HepG2 (cell line): ENCODE measurements at regions not wholly inside any gene's neighbourhood (a gene's known extent, or its start where the extent isn't known, plus 50 kb on each side); places are given as distances from the start of the nearest gene placed in this dataset.

ENCODE experiments used
- ATAC-seq: fragments of 200-7000 bp; cut with Tn5 transposase; 3 replicates; pipeline ENCODE4 v1.9.1; 2020; ENCODE audit warnings: mild to moderate bottlenecking, moderate library complexity
- BruUV-seq: library from RNA; stranded (reverse); fragments of 400-500 nt; replicated peaks from 2 replicates; lab custom pipeline; 2021; lab: Mats Ljungman, UMichigan
- CTCF ChIA-PET: fragments of 300-600 bp; formaldehyde crosslinking; extraction: SDS; loops from one replicate; lab custom pipeline; 2021; ENCODE audit warnings: low total read pairs, inconsistent platforms, low intra/inter-chr PET ratio; lab: Yijun Ruan, JAX
- POLR2A ChIA-PET: fragments of 350-600 bp; sonication (Branson Sonifier 250); formaldehyde crosslinking; loops from one replicate; lab custom pipeline; 2020; ENCODE audit warnings: antibody characterized with exemption, inconsistent platforms; lab: Yijun Ruan, JAX
- DNase-seq: peaks from one replicate; pipeline ENCODE4 v3.0.0-alpha.2; 2015; ENCODE audit warnings: low spot score
- FAIRE-seq: peaks from 3 replicates; lab custom pipeline; 2011; peaks lifted over from hg19 to GRCh38; lab: Jason Lieb, UNC
- H2AFZ ChIP-seq: one replicate; pipeline ENCODE4 v1.6.1; 2011; ENCODE audit warnings: low read length, inconsistent platforms
- H3K27ac ChIP-seq: fragments of 300-600 bp; 3 replicates; pipeline ENCODE4 v1.8.0; 2011; ENCODE audit warnings: mixed run types, mild to moderate bottlenecking, mixed read lengths, low read length, inconsistent platforms; ENCODE audit not compliant: insufficient read depth; ENCODE audit errors: extremely low read length
- H3K27me3 ChIP-seq, 2 experiments: fragments of 200-600 bp in 1 of 2; 2 replicates in 1 of 2; 3 replicates in 1 of 2; pipeline versions ENCODE4 v1.6.0 to v1.8.0; 2011; ENCODE audit warnings: low read length in 2 of 2, mild to moderate bottlenecking in 2 of 2, moderate library complexity in 2 of 2, inconsistent platforms in 1 of 2; ENCODE audit not compliant: insufficient read depth in 2 of 2, control insufficient read depth in 1 of 2
- H3K36me3 ChIP-seq, 2 experiments: fragments of 200-600 bp in 1 of 2; replicated peaks in 1 of 2; 2 replicates in 1 of 2; 3 replicates in 1 of 2; pipeline versions ENCODE4 v1.5.1 to v1.8.0; 2011; ENCODE audit warnings: low read length in 2 of 2, inconsistent platforms in 1 of 2; ENCODE audit not compliant: insufficient read depth in 2 of 2, control insufficient read depth in 1 of 2
- H3K4me1 ChIP-seq: 2 replicates; pipeline ENCODE4 v1.5.1; 2012; ENCODE audit warnings: low read length, inconsistent platforms; ENCODE audit not compliant: insufficient read depth
- H3K4me2 ChIP-seq: 2 replicates; pipeline ENCODE4 v1.6.0; 2011; ENCODE audit warnings: low read depth, low read length, inconsistent platforms
- H3K4me3 ChIP-seq, 3 experiments: fragments of 200-600 bp in 1 of 3; sonication (generic), shearing (Covaris generic) in 1 of 3; replicated peaks in 1 of 3; 2 replicates each; pipeline ENCODE4 v1.5.1; 2011 to 2016; ENCODE audit warnings: low read length in 3 of 3, inconsistent platforms in 2 of 3, low read depth in 2 of 3, mild to moderate bottlenecking in 2 of 3, control low read depth in 1 of 3, mixed read lengths in 1 of 3; ENCODE audit not compliant: insufficient read depth in 1 of 3
- H3K79me2 ChIP-seq: one replicate; pipeline ENCODE4 v1.6.1; 2011; ENCODE audit warnings: low read length, inconsistent platforms; ENCODE audit not compliant: insufficient read depth
- H3K9ac ChIP-seq: 2 replicates; pipeline ENCODE4 v1.6.0; 2011; ENCODE audit warnings: mild to moderate bottlenecking, low read depth, low read length, inconsistent platforms; ENCODE audit not compliant: insufficient read depth
- H3K9me3 ChIP-seq: 2 replicates; pipeline ENCODE4 v1.5.1; 2012; ENCODE audit warnings: mild to moderate bottlenecking, low read length
- H4K20me1 ChIP-seq: 2 replicates; pipeline ENCODE4 v1.6.0; 2011; ENCODE audit warnings: inconsistent platforms, mild to moderate bottlenecking, low read length, moderate library complexity; ENCODE audit not compliant: insufficient read depth
- CC2D1A ChIP-seq: sonication (generic); formaldehyde crosslinking; IDR thresholded peaks from 2 replicates; pipeline ENCODE4 v1.8.1; 2023; ENCODE audit warnings: mild to moderate bottlenecking, missing genetic modification reagents
- FOXM1 ChIP-seq: sonication (generic); formaldehyde crosslinking; IDR thresholded peaks from 2 replicates; pipeline ENCODE4 v1.5.0; 2020; ENCODE audit warnings: missing genetic modification reagents
- NFIB ChIP-seq: sonication (generic); formaldehyde crosslinking; IDR thresholded peaks from 2 replicates; pipeline ENCODE4 v1.9.0; 2021; ENCODE audit warnings: missing genetic modification reagents, mild to moderate bottlenecking, borderline replicate concordance
- POGK ChIP-seq: sonication (generic); formaldehyde crosslinking; conservative IDR thresholded peaks from 2 replicates; pipeline ENCODE4 v1.8.0; 2022; ENCODE audit warnings: mild to moderate bottlenecking, moderate library complexity, missing genetic modification reagents
- PRDM4 ChIP-seq: sonication (generic); formaldehyde crosslinking; IDR thresholded peaks from 2 replicates; pipeline ENCODE4 v1.9.0; 2021; ENCODE audit warnings: missing genetic modification reagents, borderline replicate concordance
- SMAD9 ChIP-seq: sonication (generic); formaldehyde crosslinking; IDR thresholded peaks from 2 replicates; pipeline ENCODE4 v1.5.1; 2020; ENCODE audit warnings: mild to moderate bottlenecking, missing genetic modification reagents
- SSRP1 ChIP-seq: IDR thresholded peaks from 2 replicates; pipeline ENCODE4 v1.6.1; 2016; ENCODE audit warnings: control low read depth
- ZMYM2 ChIP-seq: sonication (generic); formaldehyde crosslinking; IDR thresholded peaks from 2 replicates; pipeline ENCODE4 v1.8.0; 2022; ENCODE audit warnings: mild to moderate bottlenecking, missing genetic modification reagents
- ZNF143 ChIP-seq: sonication (generic); formaldehyde crosslinking; IDR thresholded peaks from 2 replicates; pipeline ENCODE4 v1.4.0; 2020; ENCODE audit warnings: missing genetic modification reagents
- ZNF33A ChIP-seq: sonication (generic); formaldehyde crosslinking; IDR thresholded peaks from 2 replicates; pipeline ENCODE4 v1.5.1; 2020; ENCODE audit warnings: missing genetic modification reagents, mild to moderate bottlenecking, moderate library complexity, borderline replicate concordance
- WGBS: methylation state at CpG from one replicate; pipeline ENCODE4 v1.1.6; 2017; ENCODE audit warnings: low lambda C conversion rate; 5-methylcytosine and 5-hydroxymethylcytosine counted together
- in situ Hi-C: cut with HindIII; loops from 2 replicates; pipeline ENCODE4 v1.10.0; 2017; ENCODE audit warnings: low pct_unique_long_range_greater_than_20kb; ENCODE audit not compliant: extremely low pct_ligation_motif_present
- intact Hi-C: fragments of 100-400 bp; cut with micrococcal nuclease; formaldehyde crosslinking; loops from one replicate; pipeline ENCODE4 v1.10.0; 2022; ENCODE audit not compliant: unreplicated experiment

DNA sequence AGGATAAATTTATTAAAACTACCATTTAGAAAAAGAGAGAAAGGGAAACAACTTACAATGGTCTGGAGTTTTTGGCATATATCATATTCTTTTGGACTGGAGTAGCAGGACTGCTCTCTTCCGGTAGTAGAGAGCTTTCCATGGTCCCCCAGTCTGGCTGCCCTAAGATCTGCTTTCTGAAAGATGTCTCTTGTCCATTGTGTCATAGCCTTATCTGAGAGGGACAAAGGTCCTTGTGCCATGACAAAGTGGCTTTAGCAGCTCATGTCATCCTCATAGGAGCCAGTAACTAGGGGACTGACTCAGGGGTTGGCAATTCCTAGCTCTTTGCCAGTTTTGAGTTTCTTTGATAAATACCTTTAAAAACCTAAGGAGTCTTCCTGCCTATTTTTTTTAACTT is 505.5 kb upstream of the ZEB2 start:
- 32% methylated on average over 1 of the region's 1 CpG for WGBS
- ChIA-PET POLR2A (no interaction called here), CTCF (no interaction called here)
- no peak overlapping the region for H3K4me2 ChIP-seq
- no peak for ATAC-seq
- no peaks in the 10 kb centered on the region for H3K9me3 ChIP-seq
- no peaks in the 10 kb centered on the region for H3K27me3 ChIP-seq
- intact Hi-C loops (no loop called here), in situ Hi-C loops (no loop called here)
- no peak overlapping the region for H3K9ac ChIP-seq
- H3K4me3 ChIP-seq: no peak overlapping the region
- no peak for TF ChIP-seq POGK (CRISPR knock-in tag)
- TF ChIP-seq SSRP1 (CRISPR knock-in tag): no peak
- TF ChIP-seq ZNF33A (CRISPR knock-in tag): no peak
- TF ChIP-seq CC2D1A (CRISPR knock-in tag): no peak
- TF ChIP-seq ZNF143 (CRISPR knock-in tag): no peak
- TF ChIP-seq NFIB: no peak
- no peak for TF ChIP-seq SMAD9 (CRISPR knock-in tag)
- no peak for DNase-seq
- no TSS peak for BruUV-seq
- H4K20me1 ChIP-seq: no peaks in the 10 kb centered on the region
- no peak overlapping the region for H2AFZ ChIP-seq
- H3K27ac ChIP-seq: no peak overlapping the region
- no peak for FAIRE-seq
- H3K36me3 ChIP-seq: no peaks in the 10 kb centered on the region
- no peaks in the 10 kb centered on the region for H3K79me2 ChIP-seq
- H3K4me1 ChIP-seq: no peaks in the 10 kb centered on the region

DNA sequence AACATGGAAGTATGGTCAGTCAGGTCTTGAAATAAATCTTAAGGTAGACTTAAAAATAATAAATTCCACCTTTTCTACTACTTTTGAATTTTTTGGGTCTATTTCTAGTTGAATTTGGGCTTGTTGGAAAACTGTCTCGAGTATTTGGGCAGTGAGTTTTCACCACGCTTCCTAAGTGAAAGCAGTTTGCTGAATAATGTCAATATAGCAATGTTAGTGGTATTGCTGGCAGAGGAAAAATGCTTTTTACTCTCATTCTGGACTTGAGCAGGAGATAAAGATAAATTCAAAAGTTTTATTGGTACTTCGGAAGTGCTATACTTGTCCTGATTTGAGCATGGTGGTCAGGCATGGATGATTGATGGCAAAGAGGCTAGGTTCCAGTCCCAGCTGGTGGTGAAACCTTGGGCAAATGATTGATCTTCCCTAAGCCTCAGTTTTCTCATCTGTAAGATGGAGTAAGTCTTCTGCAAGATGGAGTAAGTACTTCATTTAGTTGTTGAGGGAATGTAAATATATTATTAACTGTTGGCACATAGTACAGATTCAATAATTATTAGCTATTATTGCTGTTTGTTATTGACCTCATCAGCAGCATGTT is 503.5 kb upstream of the ZEB2 start:
- Histone ChIP-seq H3K27me3 (no peaks in the 10 kb centered on the region), H3K79me2 (no peaks in the 10 kb centered on the region), H3K9ac (no peak overlapping the region), H4K20me1 (no peaks in the 10 kb centered on the region), H3K4me3 (no peak overlapping the region), H3K36me3 (no peaks in the 10 kb centered on the region), H3K9me3 (no peaks in the 10 kb centered on the region), H3K27ac (no peak overlapping the region), H3K4me1 (no peaks in the 10 kb centered on the region), H2AFZ (no peak overlapping the region), H3K4me2 (no peak overlapping the region)
- BruUV-seq: no TSS peak
- POLR2A ChIA-PET: no interaction called here
- CTCF ChIA-PET: no interaction called here
- no peak for TF ChIP-seq PRDM4 (CRISPR knock-in tag)
- no peak for TF ChIP-seq FOXM1 (CRISPR knock-in tag)
- TF ChIP-seq ZMYM2 (CRISPR knock-in tag): no peak
- intact Hi-C loops (no loop called here), in situ Hi-C loops (no loop called here)
- 8% methylated on average over 3 of the region's 3 CpGs for WGBS
- DNase-seq: no peak
- ATAC-seq: no peak
- no peak for FAIRE-seq
